GM21423 (cell line): ENCODE measurements at regions not wholly inside any gene's neighbourhood (a gene's known extent, or its start where the extent isn't known, plus 50 kb on each side); places are given as distances from the start of the nearest gene placed in this dataset.

Experiments used
- ATAC-seq: cut with Tn5 transposase; IDR thresholded peaks from one replicate; pipeline ENCODE4 v1.9.1; 2021; ENCODE audit warnings: mild to moderate bottlenecking, moderate library complexity; ENCODE audit not compliant: unreplicated experiment

DNA sequence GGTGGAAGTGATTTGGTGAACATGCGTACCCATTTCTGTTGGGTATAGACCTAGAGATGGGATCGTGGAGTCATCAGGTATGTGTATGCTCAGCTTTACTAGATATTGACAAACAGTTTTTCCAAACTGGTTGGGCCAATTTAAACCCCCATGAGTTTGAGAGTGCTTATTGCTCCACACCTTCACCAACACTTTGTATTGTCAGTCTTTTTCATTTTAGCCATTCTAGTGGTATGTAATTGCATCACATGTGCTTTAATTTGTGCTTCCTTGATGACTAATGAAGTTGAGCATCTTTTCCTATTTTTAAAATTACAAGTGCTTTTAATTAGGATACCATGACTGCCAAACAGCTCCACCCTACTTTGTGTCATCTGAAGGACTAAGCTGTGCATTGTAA is 158.9 kb upstream of the AKIRIN2 start:
- no peak for ATAC-seq

DNA sequence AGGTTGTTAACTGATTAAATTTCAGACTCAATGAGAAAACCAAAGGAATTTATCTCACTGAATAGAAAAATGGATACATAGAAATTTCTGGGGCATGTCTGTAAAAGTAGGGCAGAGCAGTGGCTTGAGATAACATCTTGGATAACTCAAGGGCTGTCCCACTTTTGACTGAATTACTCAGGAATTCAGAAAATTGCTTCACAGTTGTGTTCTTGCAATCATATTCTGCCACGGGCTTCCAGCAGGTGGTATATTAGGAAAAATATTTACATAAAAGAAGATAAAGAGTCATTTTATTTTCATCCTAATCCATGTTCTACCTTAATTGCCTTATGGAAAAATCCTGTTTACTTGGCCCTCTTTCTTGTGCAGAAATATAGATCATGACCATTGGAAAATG is 156.4 kb upstream of the AKIRIN2 start:
- ATAC-seq: no peak

DNA sequence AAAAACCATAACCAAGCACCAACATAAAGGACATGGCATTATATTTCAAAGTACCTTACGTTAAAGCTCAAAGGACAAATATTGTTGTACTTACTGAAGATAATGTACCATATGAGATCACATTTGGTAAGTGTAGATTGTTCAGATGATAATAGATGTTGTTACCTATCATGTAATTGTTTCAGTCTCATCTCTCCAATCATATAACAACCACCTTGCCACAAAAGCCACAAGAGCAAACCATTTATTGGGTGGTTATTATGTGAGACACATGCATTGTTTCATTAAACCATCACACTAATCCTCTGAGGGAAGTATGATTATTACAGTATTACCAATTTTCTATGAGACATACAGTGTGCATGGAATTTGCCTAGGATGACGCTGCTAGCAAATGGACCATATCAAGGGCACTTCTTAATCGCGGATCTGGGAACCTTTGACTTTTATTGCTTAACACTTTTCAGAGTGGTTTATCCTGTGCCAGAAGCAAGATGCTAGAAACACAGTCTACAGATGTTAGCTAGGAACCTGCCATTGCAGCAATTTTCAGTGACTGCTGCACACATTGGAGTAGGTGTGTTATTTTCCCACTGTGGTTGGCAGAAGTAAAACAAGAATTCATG is 149.8 kb upstream of the AKIRIN2 start:
- no peak for ATAC-seq

DNA sequence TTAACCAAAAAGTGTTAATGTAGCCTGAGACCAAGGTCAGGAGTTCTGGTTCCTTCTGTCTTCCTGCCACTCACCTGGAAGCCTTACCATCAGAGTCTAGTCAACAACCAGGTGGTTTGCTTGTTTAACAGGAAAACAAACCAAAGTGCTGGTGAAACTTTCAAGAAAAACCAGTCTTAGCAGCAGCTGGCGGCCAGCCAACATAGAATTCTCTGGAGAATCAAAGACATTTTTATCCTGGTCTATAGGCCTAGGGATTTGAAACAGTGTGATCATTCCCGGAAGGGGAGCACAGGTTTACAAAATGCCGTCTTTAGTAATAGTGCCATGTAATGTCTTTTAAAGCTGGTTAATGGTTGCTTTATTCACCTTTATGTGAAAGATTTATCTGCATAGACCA is 146.6 kb upstream of the AKIRIN2 start:
- no peak for ATAC-seq

DNA sequence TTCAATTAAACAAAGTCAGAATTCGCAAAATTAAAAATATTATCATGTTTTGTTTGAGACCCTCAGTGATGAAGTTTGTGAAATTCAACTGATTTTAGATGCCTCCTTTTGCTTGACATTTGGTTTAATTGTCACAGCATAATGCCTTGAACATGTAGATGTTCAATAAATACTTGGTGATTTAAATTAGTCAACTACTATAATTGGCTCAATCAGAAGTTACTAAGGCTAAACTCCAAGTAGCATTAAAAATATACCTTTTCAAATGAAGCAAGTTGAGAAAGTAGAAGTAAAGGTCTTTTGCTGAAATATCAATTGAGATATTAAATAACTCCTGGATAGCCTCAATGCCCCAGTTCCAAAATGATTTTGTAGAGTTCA is 145.8 kb upstream of the AKIRIN2 start:
- no peak for ATAC-seq

DNA sequence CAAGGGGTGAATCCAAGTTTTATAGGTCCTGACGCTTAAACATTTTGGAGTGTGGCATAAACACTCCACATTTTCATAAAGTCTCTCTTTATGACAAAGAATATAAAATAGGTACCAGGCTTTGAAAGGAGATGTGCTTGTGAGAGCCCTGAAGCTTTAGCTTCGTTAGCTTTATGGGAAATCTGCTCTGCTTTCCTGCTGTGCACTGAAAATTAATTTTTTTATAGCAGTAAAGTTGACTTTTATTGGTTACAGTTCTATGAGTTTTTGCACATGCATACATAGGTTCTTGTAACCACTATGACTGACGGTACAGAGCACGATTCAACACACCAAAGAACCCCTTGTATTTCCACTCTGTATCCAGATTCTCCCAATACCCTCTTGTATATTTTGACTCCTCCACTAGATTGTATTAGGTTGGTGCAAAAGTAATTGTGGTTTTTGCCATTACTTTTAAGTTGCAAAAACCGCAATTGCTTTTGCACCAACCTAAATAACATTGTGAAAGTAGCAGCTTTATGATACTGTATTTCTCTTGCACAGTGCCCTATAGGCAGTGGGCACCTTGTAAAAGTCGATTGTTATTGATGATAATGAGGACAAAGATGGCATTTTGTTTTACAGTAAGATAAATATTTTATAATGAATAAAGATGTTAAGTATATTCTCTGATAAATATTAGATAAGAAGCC is 145.2 kb upstream of the AKIRIN2 start:
- ATAC-seq: no peak

DNA sequence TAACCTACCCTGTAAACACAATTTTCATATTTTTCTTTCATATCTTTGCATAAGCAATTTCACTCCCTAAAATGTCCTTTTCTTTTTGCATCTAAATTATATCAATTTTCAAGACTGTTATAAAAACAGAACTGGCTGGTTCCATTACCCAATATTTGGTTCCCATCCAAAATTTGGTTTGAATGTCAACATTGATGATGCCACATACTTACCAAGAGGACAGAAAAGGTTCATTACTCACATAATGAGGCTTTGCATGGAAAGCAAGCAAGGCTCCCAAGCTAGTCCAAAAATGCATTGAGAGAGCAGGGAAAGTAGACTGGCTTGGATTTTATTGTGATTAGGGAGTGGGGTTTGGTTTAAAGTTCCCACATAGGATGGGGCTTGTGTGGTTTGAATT is 144.4 kb upstream of the AKIRIN2 start:
- ATAC-seq: no peak

DNA sequence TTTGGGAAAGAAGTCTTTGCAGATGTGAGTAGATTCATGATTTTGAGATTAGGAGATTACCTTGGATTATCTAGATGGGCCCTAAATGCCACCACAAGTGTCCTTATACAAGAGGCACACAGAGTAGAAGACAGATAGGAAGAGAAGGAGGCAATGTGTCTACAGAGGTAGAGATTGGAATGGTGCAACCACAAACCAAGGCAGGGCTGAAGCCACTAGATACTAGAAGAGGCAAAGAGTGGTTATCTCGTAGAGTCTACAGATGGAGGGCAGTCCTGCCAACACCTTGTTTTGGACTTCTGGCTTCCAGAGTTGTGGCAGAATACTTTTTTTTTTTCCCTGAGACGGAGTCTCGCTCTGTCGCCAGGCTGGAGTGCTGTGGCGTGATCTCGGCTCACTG is 138.3 kb upstream of the AKIRIN2 start:
- no peak for ATAC-seq

DNA sequence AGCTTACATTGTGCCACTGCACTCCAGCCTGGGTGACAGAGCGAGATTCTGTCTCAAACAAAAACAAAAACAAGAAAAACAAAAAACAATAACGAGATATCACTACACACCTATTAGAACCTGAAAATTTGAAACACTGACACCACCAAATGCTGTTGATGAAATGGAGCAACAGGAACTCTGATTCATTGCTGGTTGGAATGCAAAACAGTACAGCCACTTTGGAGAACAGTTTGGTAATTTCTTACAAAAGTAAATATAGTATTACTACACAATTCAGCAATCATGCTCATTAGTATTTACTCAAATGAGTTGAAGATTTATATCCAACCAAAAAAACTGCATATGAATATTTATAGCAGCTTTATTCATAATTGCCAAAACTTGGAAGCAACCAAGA is 135.8 kb upstream of the AKIRIN2 start:
- no peak for ATAC-seq

DNA sequence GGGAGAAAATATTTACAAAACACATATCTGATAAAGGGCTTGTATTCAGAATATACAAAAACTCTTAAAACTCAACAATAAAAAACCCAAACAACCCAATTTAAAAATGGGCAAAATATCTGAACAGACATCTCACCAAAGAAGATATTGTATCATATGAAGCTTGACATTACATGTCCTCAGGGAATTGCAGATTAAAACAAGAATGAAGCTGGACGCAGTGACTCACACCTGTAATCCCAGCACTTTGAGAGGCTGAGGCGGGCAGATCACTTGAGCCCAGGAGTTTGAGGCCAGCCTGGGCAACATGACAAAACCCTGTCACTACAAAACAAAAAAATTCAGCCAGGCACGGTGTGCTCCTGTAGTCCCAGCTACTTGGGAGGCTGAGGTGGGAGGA is 135.4 kb upstream of the AKIRIN2 start:
- no peak for ATAC-seq

DNA sequence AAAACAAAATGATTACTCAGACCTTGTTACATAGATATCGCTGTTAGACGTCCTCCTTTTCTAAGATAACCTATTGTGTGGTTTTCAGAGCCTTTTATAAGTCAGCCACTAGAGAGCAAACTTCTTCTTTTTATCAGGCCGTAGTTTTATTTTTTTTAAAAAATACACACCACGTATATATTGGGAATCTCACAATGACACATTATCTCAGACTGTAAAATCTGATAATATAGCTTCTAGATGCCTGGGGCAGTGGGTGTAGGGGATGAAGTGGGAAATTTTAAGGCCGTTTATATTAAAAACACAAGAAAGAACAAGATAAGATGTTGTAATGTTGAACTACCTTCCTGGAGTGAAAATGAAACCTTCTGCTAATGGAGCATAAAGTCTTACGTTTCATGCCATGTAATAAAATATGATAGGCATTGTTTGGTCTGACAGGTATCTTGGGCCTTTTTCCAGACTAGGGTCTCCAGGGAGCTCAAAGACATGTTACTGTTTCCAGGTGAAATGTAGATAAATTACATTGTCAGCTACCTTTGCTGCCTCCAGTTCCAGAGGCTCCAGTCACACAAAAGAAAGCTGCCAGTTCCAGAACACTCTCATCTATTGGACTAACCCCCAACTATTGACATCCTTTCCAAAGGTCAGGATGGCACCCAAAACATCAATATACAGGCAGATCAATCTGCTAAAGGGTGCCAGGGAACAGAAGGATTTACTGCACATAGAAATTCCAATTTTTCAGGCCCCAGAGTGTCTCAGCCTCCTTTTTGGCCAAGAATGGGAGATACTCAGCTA is 130.2 kb upstream of the AKIRIN2 start:
- peak; percentile 70 for ATAC-seq

DNA sequence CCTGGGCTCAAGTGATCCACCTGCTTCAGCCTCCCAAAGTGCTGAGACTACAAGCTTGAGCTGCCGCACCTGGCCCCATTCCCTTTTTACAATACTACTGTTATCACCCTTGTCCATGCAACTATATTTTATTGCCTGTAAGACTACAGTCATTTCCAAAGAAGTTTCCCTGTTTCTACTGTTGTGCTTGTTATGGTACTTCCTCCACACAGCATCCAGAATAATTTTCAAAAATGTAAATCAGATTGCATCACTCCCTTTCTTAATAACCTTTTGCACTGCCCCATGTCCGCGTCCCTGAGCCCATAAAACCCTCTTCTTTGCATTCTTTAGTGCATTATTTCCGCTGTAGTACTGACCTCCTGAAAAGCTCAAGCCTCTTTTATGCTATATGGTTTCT is 128.9 kb upstream of the AKIRIN2 start:
- no peak for ATAC-seq

DNA sequence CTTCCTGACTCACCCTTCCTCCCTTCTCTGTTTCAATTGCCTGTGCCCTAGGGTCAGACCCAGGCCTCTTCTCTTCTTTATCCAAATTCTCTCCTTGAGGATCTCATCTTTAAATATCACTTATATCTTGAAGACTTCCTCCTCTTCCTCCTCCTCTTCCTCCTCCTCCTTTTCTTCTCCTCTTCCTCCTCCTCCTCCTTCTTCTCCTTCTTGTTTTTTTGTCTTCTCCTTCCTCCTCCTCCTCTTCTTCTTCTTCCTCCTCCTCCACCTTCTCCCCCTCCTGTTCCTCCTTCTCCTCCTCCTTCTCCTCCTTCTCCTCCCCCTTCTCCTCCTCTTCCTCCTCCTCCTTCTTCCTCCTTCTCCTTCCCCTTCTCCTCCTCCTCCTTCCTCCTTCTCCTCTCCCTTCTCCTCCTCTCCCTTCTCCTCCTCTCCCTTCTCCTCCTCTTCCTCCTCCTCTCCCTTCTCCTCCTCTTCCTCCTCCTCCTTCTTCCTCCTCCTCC is 127.6 kb upstream of the AKIRIN2 start:
- ATAC-seq: no peak

DNA sequence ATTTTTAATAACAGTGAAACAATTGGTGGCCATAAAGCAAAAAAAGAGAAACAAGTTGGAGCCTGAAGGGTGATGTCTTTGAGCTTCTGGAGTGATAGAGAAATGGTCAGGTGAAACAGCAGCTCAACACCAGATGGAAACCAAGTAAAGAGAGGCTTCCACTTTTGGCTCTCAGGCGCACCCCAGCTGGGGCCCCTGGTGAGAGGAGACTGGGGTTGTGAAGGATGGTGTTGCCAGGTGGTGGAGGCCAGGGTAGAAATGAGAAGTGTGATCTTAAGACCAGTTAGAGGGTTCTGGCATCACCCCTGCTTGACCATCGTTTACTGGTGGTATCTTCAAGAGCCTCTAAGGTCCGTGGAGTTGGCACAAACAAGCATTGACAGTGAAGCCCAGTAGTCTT is 126.0 kb upstream of the AKIRIN2 start:
- no peak for ATAC-seq

DNA sequence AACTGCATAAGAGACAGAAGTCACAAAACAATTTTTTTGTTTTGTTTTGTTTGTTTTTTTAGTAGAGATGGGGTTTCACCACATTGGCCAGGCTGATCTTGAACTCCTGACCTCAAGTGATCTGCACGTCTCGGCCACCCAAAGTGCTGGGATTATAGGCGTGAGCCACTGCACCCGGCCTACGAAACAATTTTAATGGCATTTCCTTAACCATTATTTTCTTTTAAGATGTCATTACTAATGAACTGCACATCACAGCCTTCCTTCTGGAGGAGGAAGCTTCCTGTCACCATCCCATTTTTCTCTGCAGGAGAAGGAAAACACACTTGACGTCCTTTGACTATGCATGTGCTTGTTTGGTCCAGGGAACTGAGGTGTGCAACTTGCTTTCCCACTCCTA is 125.3 kb upstream of the AKIRIN2 start:
- no peak for ATAC-seq

DNA sequence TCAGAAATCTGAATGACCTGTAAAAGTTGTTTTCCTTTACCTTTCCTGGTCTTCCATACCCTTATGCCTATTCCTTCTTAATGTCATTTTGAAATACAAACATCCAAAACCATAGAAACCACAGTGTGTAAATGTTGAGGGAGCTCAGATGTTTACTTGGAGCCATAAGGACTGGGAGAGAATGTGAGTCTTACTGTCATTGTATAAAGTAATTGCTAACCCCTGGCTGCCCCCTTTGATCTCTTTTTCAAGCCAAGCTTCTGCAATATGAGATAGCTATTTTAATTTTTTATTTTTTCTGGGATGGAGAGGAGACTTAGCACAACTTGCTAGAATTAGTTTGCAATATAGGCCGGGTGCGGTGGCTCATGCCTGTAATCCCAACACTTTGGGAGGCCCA is 124.4 kb upstream of the AKIRIN2 start:
- ATAC-seq: no peak

DNA sequence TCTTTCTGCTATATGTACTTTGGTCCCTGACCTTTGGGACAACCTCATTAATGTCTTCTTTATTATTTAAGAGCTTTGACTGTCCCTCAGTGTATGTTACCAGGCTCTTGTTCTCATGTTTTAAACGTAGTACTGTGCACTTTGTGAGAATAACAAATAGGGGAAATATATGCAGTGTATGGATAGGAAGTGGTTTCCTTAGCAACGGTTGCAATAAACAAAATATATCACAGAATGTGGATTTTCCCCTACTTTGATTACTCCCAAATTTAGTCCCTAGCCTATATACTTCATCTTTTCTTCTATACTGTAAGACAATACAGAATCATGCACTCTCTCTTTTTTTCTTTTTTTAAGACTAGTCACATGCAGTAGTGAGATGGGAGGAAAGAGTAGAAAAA is 123.8 kb upstream of the AKIRIN2 start:
- ATAC-seq: no peak

DNA sequence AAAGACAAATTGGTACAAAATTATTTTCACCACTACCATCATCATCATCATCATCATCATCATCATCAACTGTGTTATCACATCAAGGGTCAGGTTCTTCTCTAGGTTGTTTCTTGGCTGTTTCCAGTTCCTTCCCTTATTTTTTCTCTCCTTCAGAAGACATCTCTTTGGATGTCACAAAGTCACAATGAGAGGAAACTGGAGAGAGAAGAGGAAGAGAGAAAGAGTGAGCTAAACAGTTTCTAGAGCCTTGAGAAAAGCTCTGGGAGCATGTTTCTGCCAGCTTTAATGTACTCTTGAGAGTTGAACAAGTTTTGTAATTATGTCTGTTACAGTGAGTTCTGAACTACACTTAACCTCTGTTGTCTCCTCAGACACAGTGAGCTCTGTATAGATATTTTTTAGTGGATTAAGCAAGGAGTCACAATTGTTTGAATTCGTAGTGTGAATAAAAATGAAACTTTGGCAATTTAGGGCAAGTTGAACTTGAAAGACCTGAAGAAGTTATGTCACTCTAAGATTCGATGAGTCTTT is 123.0 kb upstream of the AKIRIN2 start:
- ATAC-seq: no peak

DNA sequence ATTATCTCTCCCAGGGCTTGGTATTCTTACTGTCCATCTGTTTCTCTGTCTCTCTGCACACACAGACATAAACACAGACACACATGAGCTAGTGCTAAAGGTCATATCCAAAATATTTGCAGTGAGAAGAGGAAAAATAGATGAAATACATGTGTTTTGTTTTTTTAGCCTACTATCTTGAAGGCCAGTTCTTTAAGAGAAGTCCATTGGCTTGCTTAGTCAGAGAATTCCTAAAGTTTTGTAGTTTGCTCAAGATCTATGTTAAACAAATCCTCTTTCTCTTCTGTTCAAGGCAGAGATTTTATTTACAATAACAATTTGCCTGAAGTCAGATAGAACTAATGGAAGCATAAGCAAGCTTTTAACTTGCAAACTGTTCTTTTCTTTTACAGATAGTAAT is 120.0 kb upstream of the AKIRIN2 start:
- ATAC-seq: no peak

DNA sequence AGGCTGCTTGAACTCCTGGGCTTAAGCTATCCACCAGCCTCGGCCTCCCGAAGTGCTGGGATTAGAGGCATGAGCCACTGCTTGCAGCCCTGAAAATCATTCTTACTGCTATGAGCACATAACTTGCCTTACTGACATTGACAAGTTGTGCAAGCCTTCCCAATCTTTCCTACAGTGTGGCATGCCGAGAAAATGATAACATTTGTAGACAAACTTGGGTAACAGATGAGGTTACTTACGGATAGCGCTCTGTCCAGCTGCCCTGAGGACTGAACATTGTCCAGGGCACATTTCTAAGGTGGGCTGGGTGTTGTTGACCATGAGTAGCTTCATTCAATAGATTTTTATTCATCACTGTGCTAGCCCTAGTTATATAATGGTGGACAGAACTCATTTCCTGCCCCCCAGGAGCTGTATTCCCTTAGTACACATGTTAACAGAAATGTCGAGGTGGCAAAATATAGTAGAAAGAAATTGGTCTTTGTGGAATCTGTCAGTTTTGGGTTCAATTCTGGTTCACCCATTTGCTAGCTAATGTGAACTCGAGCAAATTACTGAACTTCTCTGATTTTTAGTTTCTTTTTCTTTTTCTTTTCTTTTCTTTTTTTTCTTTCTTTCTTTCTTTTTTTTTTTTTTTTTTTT is 118.4 kb upstream of the AKIRIN2 start:
- no peak for ATAC-seq

DNA sequence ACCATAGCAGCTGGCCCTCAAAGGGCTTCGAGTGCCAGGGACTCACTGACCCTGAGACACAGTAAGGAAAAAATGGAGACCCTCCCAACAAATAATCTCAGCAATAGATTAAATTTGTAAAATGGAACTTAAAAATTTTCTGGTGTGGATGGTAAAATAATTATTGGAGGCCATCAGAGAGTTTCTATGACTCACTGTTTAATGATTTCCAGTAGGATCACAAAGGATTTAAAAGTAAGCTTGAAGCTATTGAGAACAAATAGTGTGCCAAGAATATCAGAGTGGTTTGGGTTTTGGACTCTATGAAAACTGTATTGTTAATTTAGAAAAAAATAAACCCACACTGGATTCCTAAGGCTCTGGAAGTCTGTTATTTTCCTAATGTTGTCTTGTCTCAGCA is 115.2 kb upstream of the AKIRIN2 start:
- ATAC-seq: no peak
